Stomach (tissue), 4 donors: ENCODE measurements at regions not wholly inside any gene's neighbourhood (a gene's known extent, or its start where the extent isn't known, plus 50 kb on each side); places are given as distances from the start of the nearest gene placed in this dataset.

Experiments
- CTCF ChIP-seq, 7 experiments: fragments of 450-650 bp in 4 of 7; fragments of 200-600 bp in 3 of 7; sonication (generic) in 3 of 7; IDR thresholded peaks; one replicate each; pipeline ENCODE4 v1.5.1; 2016 to 2019; ENCODE audit warnings: antibody characterized with exemption in 7 of 7, control low read depth in 2 of 7, mild to moderate bottlenecking in 1 of 7
- POLR2A ChIP-seq, 4 donors: fragments of 450-650 bp; IDR thresholded peaks; one replicate each; pipeline ENCODE4 v1.6.1; 2016; ENCODE audit warnings: antibody characterized with exemption in 4 of 4, control low read depth in 2 of 4, mild to moderate bottlenecking in 1 of 4, moderate library complexity in 1 of 4
- POLR2AphosphoS5 ChIP-seq, 3 donors: sonication (generic); formaldehyde crosslinking; IDR thresholded peaks; one replicate each; pipeline ENCODE4 v1.6.1; 2016; ENCODE audit warnings: antibody characterized with exemption in 3 of 3

- no peak for TF ChIP-seq POLR2AphosphoS5 (IDR thresholded peaks at IDR 0.05)
- TF ChIP-seq CTCF (IDR thresholded peaks at IDR 0.05) = no peak
- no peak for TF ChIP-seq POLR2A (IDR thresholded peaks at IDR 0.05)
These were observed 150.8 kb downstream of the SOX9 start for GRCh38 chr17:72271603-72272002.
